ENCODE measurements at regions not wholly inside any gene's neighbourhood (a gene's known extent, or its start where the extent isn't known, plus 50 kb on each side); places are given as distances from the start of the nearest gene placed in this dataset.

DNA sequence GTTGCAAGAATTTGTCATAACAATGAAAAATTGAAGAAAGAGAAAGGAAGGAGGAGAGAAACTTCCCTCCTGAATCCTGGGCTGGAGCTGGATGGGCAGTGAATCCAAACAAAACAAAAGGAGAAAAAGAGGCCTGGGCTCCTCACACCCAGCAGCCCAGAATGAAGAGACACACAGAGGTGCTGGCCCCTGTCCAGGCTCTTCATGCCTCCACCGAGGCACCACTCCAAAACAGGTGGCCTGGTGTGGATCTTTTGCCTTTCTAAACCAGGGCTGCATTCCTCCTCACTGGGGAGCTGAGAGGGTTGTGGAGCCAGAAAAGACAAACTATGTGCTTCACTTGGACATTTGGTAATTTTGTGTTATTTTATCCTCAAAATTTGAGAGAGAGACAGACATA lies 76.0 kb downstream of the FAM124B start:
- no peak for TF ChIP-seq EZH2 (IDR thresholded peaks at IDR 0.05; ENCODE audit: insufficient read depth, low read length)
- no peak for TF ChIP-seq CTCF (IDR thresholded peaks at IDR 0.05; ENCODE audit: insufficient read depth, low read depth, low read length)
- H3K9me3 ChIP-seq (ENCODE audit: insufficient read depth, low read depth, low read length), result no peaks in the 10 kb centered on the region
- H3K9ac ChIP-seq (ENCODE audit: low read length), result no peak overlapping the region
- H2AFZ ChIP-seq (ENCODE audit: low read depth, low read length), result no peak overlapping the region
- no peak overlapping the region for H3K4me2 ChIP-seq (ENCODE audit: low read length)
- no peak overlapping the region for H3K4me3 ChIP-seq (ENCODE audit: insufficient read depth, low read depth, low read length)
- Mint-ChIP-seq H3K4me3 (ENCODE audit: unreplicated experiment) (no peak overlapping the region), H3K27me3 (ENCODE audit: low read depth, unreplicated experiment) (peaks cover 16% of the 10 kb centered on the region), H3K36me3 (ENCODE audit: low read depth, unreplicated experiment) (no peaks in the 10 kb centered on the region), H3K27ac (ENCODE audit: unreplicated experiment) (no peak overlapping the region), H3K9me3 (ENCODE audit: unreplicated experiment) (peaks cover 4% of the 10 kb centered on the region), H3K4me1 (ENCODE audit: low read depth, unreplicated experiment) (no peaks in the 10 kb centered on the region)
- no peak for DNase-seq (ENCODE audit: low read depth)
- H4K20me1 ChIP-seq (ENCODE audit: insufficient read depth, low read length), result no peaks in the 10 kb centered on the region
- no peaks in the 10 kb centered on the region for H3K79me2 ChIP-seq (ENCODE audit: insufficient read depth, low read length)
- no peaks in the 10 kb centered on the region for H3K4me1 ChIP-seq (ENCODE audit: insufficient read depth, low read length)
- H3K36me3 ChIP-seq (ENCODE audit: insufficient read depth, low read length), result no peaks in the 10 kb centered on the region
- no peak overlapping the region for H3K27ac ChIP-seq (ENCODE audit: low read depth, low read length)
- H3K27me3 ChIP-seq (ENCODE audit: insufficient read depth, low read length), result peaks cover under 1% of the 10 kb centered on the region
- FAIRE-seq, result no peak

DNA sequence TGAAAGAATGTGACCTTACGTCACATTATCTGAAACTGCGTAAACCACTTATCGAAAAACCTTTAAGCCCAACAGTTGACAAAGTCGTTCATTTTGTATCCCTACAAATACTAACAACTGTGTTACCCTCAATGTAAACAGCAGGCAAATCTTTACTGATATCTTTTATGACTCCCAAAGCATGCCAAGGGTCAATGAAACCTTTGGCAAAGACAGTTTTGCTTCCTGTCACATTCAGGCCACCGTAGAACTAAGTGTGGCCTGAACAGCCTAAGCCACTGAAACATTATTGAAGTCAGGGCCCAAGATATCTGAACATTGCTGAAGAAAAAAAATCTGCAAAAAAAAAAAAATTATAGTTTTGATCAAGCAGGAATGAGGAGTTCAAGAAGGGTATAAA lies 77.3 kb downstream of the FAM124B start:
- Mint-ChIP-seq H3K27ac (ENCODE audit: unreplicated experiment) (no peak overlapping the region), H3K36me3 (ENCODE audit: low read depth, unreplicated experiment) (no peaks in the 10 kb centered on the region), H3K27me3 (ENCODE audit: low read depth, unreplicated experiment) (peaks cover 18% of the 10 kb centered on the region), H3K4me3 (ENCODE audit: unreplicated experiment) (no peak overlapping the region), H3K4me1 (ENCODE audit: low read depth, unreplicated experiment) (no peaks in the 10 kb centered on the region), H3K9me3 (ENCODE audit: unreplicated experiment) (peaks cover 4% of the 10 kb centered on the region)
- Histone ChIP-seq H3K9me3 (ENCODE audit: insufficient read depth, low read depth, low read length) (no peaks in the 10 kb centered on the region), H4K20me1 (ENCODE audit: insufficient read depth, low read length) (no peaks in the 10 kb centered on the region), H3K36me3 (ENCODE audit: insufficient read depth, low read length) (no peaks in the 10 kb centered on the region), H3K27ac (ENCODE audit: low read depth, low read length) (no peak overlapping the region), H2AFZ (ENCODE audit: low read depth, low read length) (no peak overlapping the region), H3K79me2 (ENCODE audit: insufficient read depth, low read length) (no peaks in the 10 kb centered on the region), H3K9ac (ENCODE audit: low read length) (no peak overlapping the region), H3K4me3 (ENCODE audit: insufficient read depth, low read depth, low read length) (no peak overlapping the region), H3K4me1 (ENCODE audit: insufficient read depth, low read length) (no peaks in the 10 kb centered on the region), H3K4me2 (ENCODE audit: low read length) (no peak overlapping the region), H3K27me3 (ENCODE audit: insufficient read depth, low read length) (peaks cover 7% of the 10 kb centered on the region)
- FAIRE-seq, result no peak
- no peak for TF ChIP-seq CTCF (IDR thresholded peaks at IDR 0.05; ENCODE audit: insufficient read depth, low read depth, low read length)
- no peak for TF ChIP-seq EZH2 (IDR thresholded peaks at IDR 0.05; ENCODE audit: insufficient read depth, low read length)
- no peak for DNase-seq (ENCODE audit: low read depth)

GRCh38 chr2:224320660-224321059 lies 81.2 kb downstream of the FAM124B start:
- no peak overlapping the region for H3K4me3 Mint-ChIP-seq (ENCODE audit: unreplicated experiment)
- H3K27ac Mint-ChIP-seq (ENCODE audit: unreplicated experiment), result no peak overlapping the region
- H3K27me3 ChIP-seq (ENCODE audit: insufficient read depth, low read length), result peaks cover 7% of the 10 kb centered on the region
- no peaks in the 10 kb centered on the region for H3K4me1 Mint-ChIP-seq (ENCODE audit: low read depth, unreplicated experiment)
- peaks cover 16% of the 10 kb centered on the region for H3K27me3 Mint-ChIP-seq (ENCODE audit: low read depth, unreplicated experiment)
- H3K27ac ChIP-seq (ENCODE audit: low read depth, low read length), result no peak overlapping the region
- no peaks in the 10 kb centered on the region for H3K36me3 ChIP-seq (ENCODE audit: insufficient read depth, low read length)
- H3K4me3 ChIP-seq (ENCODE audit: insufficient read depth, low read depth, low read length), result no peak overlapping the region
- TF ChIP-seq EZH2 (IDR thresholded peaks at IDR 0.05; ENCODE audit: insufficient read depth, low read length) (no peak), CTCF (IDR thresholded peaks at IDR 0.05; ENCODE audit: insufficient read depth, low read depth, low read length) (no peak)
- no peaks in the 10 kb centered on the region for H4K20me1 ChIP-seq (ENCODE audit: insufficient read depth, low read length)
- no peak overlapping the region for H3K4me2 ChIP-seq (ENCODE audit: low read length)
- no peak overlapping the region for H3K9ac ChIP-seq (ENCODE audit: low read length)
- no peaks in the 10 kb centered on the region for H3K4me1 ChIP-seq (ENCODE audit: insufficient read depth, low read length)
- H3K9me3 Mint-ChIP-seq (ENCODE audit: unreplicated experiment), result no peaks in the 10 kb centered on the region
- no peak overlapping the region for H2AFZ ChIP-seq (ENCODE audit: low read depth, low read length)
- no peaks in the 10 kb centered on the region for H3K79me2 ChIP-seq (ENCODE audit: insufficient read depth, low read length)
- no peaks in the 10 kb centered on the region for H3K36me3 Mint-ChIP-seq (ENCODE audit: low read depth, unreplicated experiment)
- no peak for FAIRE-seq
- no peaks in the 10 kb centered on the region for H3K9me3 ChIP-seq (ENCODE audit: insufficient read depth, low read depth, low read length)
- no peak for DNase-seq (ENCODE audit: low read depth)

Data from astrocyte (in vitro differentiated cells and primary cell).